DMS153 treated with DMSO at 0.1 percent for 48 hours (cell line): ENCODE measurements at regions not wholly inside any gene's neighbourhood (a gene's known extent, or its start where the extent isn't known, plus 50 kb on each side); places are given as distances from the start of the nearest gene placed in this dataset.

Experiments
- DNase-seq: peaks from one replicate; lab custom pipeline; 2025; ENCODE audit not compliant: unreplicated experiment; lab: John Stamatoyannopoulos, UW

- no peak for DNase-seq
These were observed 320.3 kb downstream of the BUD13 start for GRCh38 chr11:116452461-116452860.

- no peak for DNase-seq
These were observed 323.3 kb downstream of the BUD13 start for GRCh38 chr11:116449522-116449921.

GRCh38 chr11:116446048-116446941 is 326.5 kb downstream of the BUD13 start:
- no peak for DNase-seq

GRCh38 chr11:116445108-116446047 is 327.4 kb downstream of the BUD13 start:
- no peak for DNase-seq

GRCh38 chr11:116442238-116442752 is 330.5 kb downstream of the BUD13 start:
- no peak for DNase-seq

GRCh38 chr11:116439361-116439677 is 333.5 kb downstream of the BUD13 start:
- no peak for DNase-seq

GRCh38 chr11:116438651-116439360 is 334.0 kb downstream of the BUD13 start:
- no peak for DNase-seq

GRCh38 chr11:116434986-116435385 is 337.8 kb downstream of the BUD13 start:
- DNase-seq: no peak

- DNase-seq: no peak
These were observed 340.5 kb downstream of the BUD13 start for GRCh38 chr11:116432301-116432700.

GRCh38 chr11:116431842-116432241 is 340.9 kb downstream of the BUD13 start:
- no peak for DNase-seq

- no peak for DNase-seq
These were observed 344.2 kb downstream of the BUD13 start for GRCh38 chr11:116428638-116428975.

GRCh38 chr11:116427903-116428637 is 344.7 kb downstream of the BUD13 start:
- DNase-seq: peak; percentile 63

- DNase-seq: no peak
These were observed 345.4 kb downstream of the BUD13 start for GRCh38 chr11:116427337-116427902.

GRCh38 chr11:116426761-116427160 is 346.0 kb downstream of the BUD13 start:
- DNase-seq: no peak

GRCh38 chr11:116424615-116425261 is 348.0 kb downstream of the BUD13 start:
- DNase-seq: no peak

- DNase-seq: no peak
These were observed 349.7 kb downstream of the BUD13 start for GRCh38 chr11:116422956-116423600.

- DNase-seq: no peak
These were observed 350.2 kb downstream of the BUD13 start for GRCh38 chr11:116422556-116422955.

- DNase-seq: peak; percentile 55
These were observed 351.1 kb downstream of the BUD13 start for GRCh38 chr11:116421529-116422185.
